ENCODE measurements at regions not wholly inside any gene's neighbourhood (a gene's known extent, or its start where the extent isn't known, plus 50 kb on each side); places are given as distances from the start of the nearest gene placed in this dataset.

DNA sequence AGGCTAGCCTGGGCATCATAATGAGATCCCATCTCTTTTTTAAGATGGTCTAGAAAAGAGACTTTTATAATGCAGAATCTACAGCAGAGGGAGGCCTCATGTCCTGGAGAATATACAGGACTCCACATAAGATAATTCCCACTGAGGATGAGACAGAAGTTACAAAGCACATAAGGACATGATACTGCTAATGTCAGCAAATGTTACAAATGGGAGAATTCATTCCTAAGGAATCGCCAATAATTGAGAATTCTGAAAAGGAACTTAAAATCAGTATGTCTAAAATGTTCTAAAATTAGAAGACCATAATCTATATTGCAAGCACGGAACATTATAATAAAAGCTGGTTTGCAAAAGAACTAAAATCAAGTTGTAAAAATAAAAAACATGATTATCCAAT, 131.6 kb upstream of the PKDCC start:
- H3K4me3 ChIP-seq (ENCODE audit: low read depth, low read length), result no peak overlapping the region
- no peaks in the 10 kb centered on the region for H3K27me3 ChIP-seq (ENCODE audit: insufficient read depth, low read depth, severe bottlenecking)
- no peaks in the 10 kb centered on the region for H3K36me3 ChIP-seq
- no peak overlapping the region for H3K27ac ChIP-seq
- H3K9me3 ChIP-seq (ENCODE audit: severe bottlenecking), result peaks cover 2% of the 10 kb centered on the region
- TF ChIP-seq, protein P1, sequence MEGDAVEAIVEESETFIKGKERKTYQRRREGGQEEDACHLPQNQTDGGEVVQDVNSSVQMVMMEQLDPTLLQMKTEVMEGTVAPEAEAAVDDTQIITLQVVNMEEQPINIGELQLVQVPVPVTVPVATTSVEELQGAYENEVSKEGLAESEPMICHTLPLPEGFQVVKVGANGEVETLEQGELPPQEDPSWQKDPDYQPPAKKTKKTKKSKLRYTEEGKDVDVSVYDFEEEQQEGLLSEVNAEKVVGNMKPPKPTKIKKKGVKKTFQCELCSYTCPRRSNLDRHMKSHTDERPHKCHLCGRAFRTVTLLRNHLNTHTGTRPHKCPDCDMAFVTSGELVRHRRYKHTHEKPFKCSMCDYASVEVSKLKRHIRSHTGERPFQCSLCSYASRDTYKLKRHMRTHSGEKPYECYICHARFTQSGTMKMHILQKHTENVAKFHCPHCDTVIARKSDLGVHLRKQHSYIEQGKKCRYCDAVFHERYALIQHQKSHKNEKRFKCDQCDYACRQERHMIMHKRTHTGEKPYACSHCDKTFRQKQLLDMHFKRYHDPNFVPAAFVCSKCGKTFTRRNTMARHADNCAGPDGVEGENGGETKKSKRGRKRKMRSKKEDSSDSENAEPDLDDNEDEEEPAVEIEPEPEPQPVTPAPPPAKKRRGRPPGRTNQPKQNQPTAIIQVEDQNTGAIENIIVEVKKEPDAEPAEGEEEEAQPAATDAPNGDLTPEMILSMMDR (IDR thresholded peaks at IDR 0.05; ENCODE audit: low read depth, low read length), result no peak
- no peak for DNase-seq

DNA sequence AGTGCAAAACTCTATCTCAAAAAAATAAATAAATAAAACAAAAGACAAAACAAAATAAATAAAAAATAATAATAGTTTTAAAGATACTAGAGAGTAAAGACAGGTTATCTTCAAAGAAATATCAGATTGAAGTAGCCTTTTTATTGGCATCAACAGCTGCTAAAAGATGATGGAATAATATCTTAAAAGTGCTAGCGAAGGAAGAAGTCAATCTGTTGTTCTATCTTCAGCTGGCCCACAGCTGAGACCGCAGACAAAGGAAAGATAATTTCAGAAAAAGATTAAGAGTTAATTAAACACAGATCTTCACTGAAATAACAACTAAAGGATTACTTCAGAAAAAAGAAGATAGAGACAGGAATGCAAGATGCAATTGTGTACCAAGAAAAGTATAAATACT, 130.2 kb upstream of the PKDCC start:
- Histone ChIP-seq H3K36me3 (no peaks in the 10 kb centered on the region), H3K27ac (no peak overlapping the region), H3K4me3 (ENCODE audit: low read depth, low read length) (no peak overlapping the region), H3K9me3 (ENCODE audit: severe bottlenecking) (peaks cover 2% of the 10 kb centered on the region), H3K27me3 (ENCODE audit: insufficient read depth, low read depth, severe bottlenecking) (no peaks in the 10 kb centered on the region)
- TF ChIP-seq, protein P1 (IDR thresholded peaks at IDR 0.05; ENCODE audit: low read depth, low read length), result no peak
- DNase-seq, result no peak

DNA sequence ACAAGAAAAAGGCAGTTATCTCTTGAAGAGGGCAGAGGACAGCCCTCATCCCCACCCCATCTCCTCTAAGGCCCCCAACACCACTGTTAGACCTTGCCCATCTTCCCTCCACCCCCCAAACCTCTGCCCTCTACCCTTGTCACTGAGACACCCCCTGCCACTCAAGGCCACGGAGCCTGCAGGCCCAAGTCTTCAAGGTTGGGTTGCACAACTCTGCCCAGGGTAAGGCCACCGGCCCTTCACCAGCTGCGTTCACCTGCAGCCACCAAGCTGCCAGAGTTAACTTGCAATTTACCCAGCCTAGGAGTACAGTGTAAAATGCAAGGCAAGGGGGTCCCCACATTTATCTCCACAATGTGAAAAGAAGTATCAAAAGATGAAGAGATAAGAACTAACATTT, 128.7 kb upstream of the PKDCC start:
- TF ChIP-seq, protein P1 (IDR thresholded peaks at IDR 0.05; ENCODE audit: low read depth, low read length), result no peak
- H3K4me3 ChIP-seq (ENCODE audit: low read depth, low read length), result no peak overlapping the region
- no peak for DNase-seq
- H3K27ac ChIP-seq, result no peak overlapping the region
- no peaks in the 10 kb centered on the region for H3K9me3 ChIP-seq (ENCODE audit: severe bottlenecking)
- H3K36me3 ChIP-seq, result no peaks in the 10 kb centered on the region
- no peaks in the 10 kb centered on the region for H3K27me3 ChIP-seq (ENCODE audit: insufficient read depth, low read depth, severe bottlenecking)

DNA sequence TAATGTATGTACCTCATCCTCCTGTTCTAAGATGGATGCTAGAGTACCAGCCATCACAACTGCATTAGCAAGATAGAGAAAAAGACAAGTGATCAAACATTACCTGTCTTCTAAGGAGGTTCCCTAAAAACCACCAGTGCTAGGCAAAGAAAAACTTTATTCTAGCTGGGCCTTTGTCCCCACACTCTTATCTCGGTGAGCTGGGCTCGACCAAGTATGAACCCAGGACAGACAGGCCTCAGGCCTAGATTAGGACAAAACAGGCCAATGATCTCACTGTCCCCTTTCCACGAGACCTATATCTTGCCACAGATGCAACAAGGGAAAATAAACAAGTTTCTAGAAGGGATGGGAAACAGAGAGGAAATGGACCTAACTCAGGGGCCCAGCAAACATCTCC, 127.6 kb upstream of the PKDCC start:
- TF ChIP-seq, protein P1 (IDR thresholded peaks at IDR 0.05; ENCODE audit: low read depth, low read length), result no peak
- no peaks in the 10 kb centered on the region for H3K36me3 ChIP-seq
- no peak overlapping the region for H3K4me3 ChIP-seq (ENCODE audit: low read depth, low read length)
- no peak overlapping the region for H3K27ac ChIP-seq
- H3K27me3 ChIP-seq (ENCODE audit: insufficient read depth, low read depth, severe bottlenecking), result no peaks in the 10 kb centered on the region
- peaks cover 2% of the 10 kb centered on the region for H3K9me3 ChIP-seq (ENCODE audit: severe bottlenecking)
- DNase-seq, result no peak

DNA sequence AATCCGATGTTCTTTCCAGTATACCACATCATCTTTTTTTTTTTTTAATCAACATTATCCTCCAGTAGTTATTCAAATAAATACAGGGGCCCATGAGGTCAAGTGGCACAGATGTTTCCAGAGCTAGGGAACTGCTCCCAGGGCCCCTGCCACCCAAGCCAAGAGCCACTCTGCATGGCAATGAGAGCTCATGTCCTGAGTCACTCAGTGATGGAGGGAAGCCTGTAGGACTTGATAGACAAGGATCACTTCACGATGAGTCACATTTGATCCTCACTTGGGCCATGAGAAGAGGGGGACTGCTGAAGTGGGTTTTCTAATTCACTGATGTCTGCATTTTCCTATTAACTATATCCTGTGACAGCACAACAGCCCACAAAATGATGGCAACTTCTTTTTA, 127.0 kb upstream of the PKDCC start:
- TF ChIP-seq, protein P1 (IDR thresholded peaks at IDR 0.05; ENCODE audit: low read depth, low read length), result no peak
- no peaks in the 10 kb centered on the region for H3K36me3 ChIP-seq
- no peak for DNase-seq
- no peaks in the 10 kb centered on the region for H3K27me3 ChIP-seq (ENCODE audit: insufficient read depth, low read depth, severe bottlenecking)
- peaks cover 5% of the 10 kb centered on the region for H3K9me3 ChIP-seq (ENCODE audit: severe bottlenecking)
- H3K4me3 ChIP-seq (ENCODE audit: low read depth, low read length), result no peak overlapping the region
- H3K27ac ChIP-seq, result no peak overlapping the region

DNA sequence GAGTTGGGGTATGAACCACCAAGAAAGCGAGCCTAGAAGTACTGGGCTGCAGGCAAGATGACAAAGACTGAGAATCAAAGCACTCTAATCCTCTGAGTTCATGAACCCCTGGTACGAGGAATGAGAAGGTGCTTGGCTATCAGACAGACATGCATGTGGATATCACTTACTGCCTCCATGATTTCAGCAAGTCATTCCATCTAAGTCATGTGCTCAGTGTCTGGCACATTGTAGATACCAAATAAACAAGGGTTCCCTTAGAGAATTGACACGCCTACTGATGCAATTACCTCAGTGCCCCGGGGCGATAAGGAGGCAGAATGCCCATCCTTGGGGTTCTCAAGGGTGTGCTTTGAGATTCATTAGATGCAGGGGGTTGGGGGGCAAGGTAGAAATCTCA, 125.6 kb upstream of the PKDCC start:
- TF ChIP-seq, protein P1 (IDR thresholded peaks at IDR 0.05; ENCODE audit: low read depth, low read length), result no peak
- Histone ChIP-seq H3K27ac (no peak overlapping the region), H3K9me3 (ENCODE audit: severe bottlenecking) (peaks cover 5% of the 10 kb centered on the region), H3K27me3 (ENCODE audit: insufficient read depth, low read depth, severe bottlenecking) (no peaks in the 10 kb centered on the region), H3K4me3 (ENCODE audit: low read depth, low read length) (no peak overlapping the region), H3K36me3 (no peaks in the 10 kb centered on the region)
- no peak for DNase-seq
